IMR-90 (cell line): ENCODE measurements at regions not wholly inside any gene's neighbourhood (a gene's known extent, or its start where the extent isn't known, plus 50 kb on each side); places are given as distances from the start of the nearest gene placed in this dataset.

ENCODE experiments used
- FOS ChIP-seq: fragments of 150-350 bp; IDR thresholded peaks from 2 replicates; pipeline ENCODE4 v1.6.1; 2016; ENCODE audit warnings: low read depth, low read length
- MXI1 ChIP-seq: IDR thresholded peaks from 2 replicates; pipeline ENCODE4 v1.6.1; 2012; ENCODE audit warnings: low read depth, mild to moderate bottlenecking, low read length, moderate library complexity, borderline replicate concordance
- POLR2A ChIP-seq: IDR thresholded peaks from 2 replicates; pipeline ENCODE4 v1.6.1; 2012; ENCODE audit warnings: mild to moderate bottlenecking, low read depth, low read length
- RAD21 ChIP-seq: IDR thresholded peaks from 2 replicates; pipeline ENCODE4 v1.6.1; 2012; ENCODE audit warnings: low read length, improper control_type of control experiment
- RFX5 ChIP-seq: IDR thresholded peaks from 2 replicates; pipeline ENCODE4 v1.8.0; 2012; ENCODE audit warnings: low read depth, mild to moderate bottlenecking, low read length, moderate library complexity
- SMC3 ChIP-seq: fragments of 150-350 bp; IDR thresholded peaks from 2 replicates; pipeline ENCODE4 v1.6.1; 2016; ENCODE audit warnings: low read depth, mild to moderate bottlenecking, antibody characterized with exemption, low read length, moderate library complexity
- USF2 ChIP-seq: fragments of 150-350 bp; IDR thresholded peaks from 2 replicates; pipeline ENCODE4 v1.6.1; 2017; ENCODE audit warnings: mild to moderate bottlenecking, antibody characterized with exemption, low read length, low read depth
- TF ChIP-seq, protein P1 (sequence below): conservative IDR thresholded peaks from 2 replicates; pipeline ENCODE4 v1.5.1; 2012; ENCODE audit warnings: mild to moderate bottlenecking, low read depth, low read length, improper control_type of control experiment
- TF ChIP-seq, protein P2 (sequence below): fragments of 150-350 bp; IDR thresholded peaks from 2 replicates; pipeline ENCODE4 v1.6.1; 2016; ENCODE audit warnings: low read depth, mild to moderate bottlenecking, low read length, moderate library complexity, borderline replicate concordance

DNA sequence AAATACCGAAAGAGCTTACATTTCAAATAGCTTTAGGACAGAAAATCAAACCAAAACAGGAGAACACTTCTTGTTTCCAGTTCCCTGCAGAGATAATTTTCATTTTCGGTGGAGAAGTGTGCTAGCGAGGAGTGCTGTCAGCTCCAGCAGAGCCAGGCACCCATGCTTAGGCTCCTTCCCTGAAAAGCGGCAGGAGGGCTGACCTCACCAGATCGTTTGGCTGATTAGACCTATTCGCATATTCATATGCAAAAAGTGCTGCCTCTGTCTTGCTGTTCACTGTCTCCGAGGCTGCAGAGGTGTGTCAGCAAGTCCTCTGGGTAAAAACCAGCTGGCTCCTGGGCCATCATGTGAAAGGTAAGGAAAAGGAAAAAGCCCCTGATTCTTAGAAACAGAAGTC lies 225.8 kb upstream of the COPS8 start:
- TF ChIP-seq, protein P1, sequence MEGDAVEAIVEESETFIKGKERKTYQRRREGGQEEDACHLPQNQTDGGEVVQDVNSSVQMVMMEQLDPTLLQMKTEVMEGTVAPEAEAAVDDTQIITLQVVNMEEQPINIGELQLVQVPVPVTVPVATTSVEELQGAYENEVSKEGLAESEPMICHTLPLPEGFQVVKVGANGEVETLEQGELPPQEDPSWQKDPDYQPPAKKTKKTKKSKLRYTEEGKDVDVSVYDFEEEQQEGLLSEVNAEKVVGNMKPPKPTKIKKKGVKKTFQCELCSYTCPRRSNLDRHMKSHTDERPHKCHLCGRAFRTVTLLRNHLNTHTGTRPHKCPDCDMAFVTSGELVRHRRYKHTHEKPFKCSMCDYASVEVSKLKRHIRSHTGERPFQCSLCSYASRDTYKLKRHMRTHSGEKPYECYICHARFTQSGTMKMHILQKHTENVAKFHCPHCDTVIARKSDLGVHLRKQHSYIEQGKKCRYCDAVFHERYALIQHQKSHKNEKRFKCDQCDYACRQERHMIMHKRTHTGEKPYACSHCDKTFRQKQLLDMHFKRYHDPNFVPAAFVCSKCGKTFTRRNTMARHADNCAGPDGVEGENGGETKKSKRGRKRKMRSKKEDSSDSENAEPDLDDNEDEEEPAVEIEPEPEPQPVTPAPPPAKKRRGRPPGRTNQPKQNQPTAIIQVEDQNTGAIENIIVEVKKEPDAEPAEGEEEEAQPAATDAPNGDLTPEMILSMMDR = no peak
- TF ChIP-seq, protein P2, sequence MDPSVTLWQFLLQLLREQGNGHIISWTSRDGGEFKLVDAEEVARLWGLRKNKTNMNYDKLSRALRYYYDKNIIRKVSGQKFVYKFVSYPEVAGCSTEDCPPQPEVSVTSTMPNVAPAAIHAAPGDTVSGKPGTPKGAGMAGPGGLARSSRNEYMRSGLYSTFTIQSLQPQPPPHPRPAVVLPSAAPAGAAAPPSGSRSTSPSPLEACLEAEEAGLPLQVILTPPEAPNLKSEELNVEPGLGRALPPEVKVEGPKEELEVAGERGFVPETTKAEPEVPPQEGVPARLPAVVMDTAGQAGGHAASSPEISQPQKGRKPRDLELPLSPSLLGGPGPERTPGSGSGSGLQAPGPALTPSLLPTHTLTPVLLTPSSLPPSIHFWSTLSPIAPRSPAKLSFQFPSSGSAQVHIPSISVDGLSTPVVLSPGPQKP = no peak
- TF ChIP-seq RAD21 (no peak), POLR2A (no peak), MXI1 (no peak), USF2 (no peak), SMC3 (no peak), RFX5 (no peak), FOS (no peak)
